Naive thymus-derived CD4-positive, alpha-beta T cell (primary cell): ENCODE measurements at regions not wholly inside any gene's neighbourhood (a gene's known extent, or its start where the extent isn't known, plus 50 kb on each side); places are given as distances from the start of the nearest gene placed in this dataset.

ENCODE experiments used
- ATAC-seq: fragments of 150-1000 bp; cut with Tn5 transposase; 2 replicates; pipeline ENCODE4 v1.10.0; 2021; ENCODE audit warnings: mild to moderate bottlenecking, moderate library complexity
- CTCF ChIA-PET: fragments of 350-600 bp; sonication (Branson Sonifier 250); formaldehyde crosslinking; loops from one replicate; lab custom pipeline; 2021; ENCODE audit warnings: antibody characterized with exemption; lab: Charles Lee
- POLR2A ChIA-PET: fragments of 350-600 bp; sonication (Branson Sonifier 250); formaldehyde crosslinking; loops from one replicate; lab custom pipeline; 2021; ENCODE audit warnings: antibody characterized with exemption, inconsistent platforms; lab: Charles Lee
- DNase-seq, 9 donors: peaks; one replicate each; pipeline versions ENCODE4 v3.0.0 to v3.0.0-alpha.2; 2020 to 2022; ENCODE audit warnings: mixed read lengths in 1 of 9
- H3K27ac ChIP-seq: one replicate; pipeline ENCODE4 v1.7.0; 2013; ENCODE audit warnings: mild to moderate bottlenecking, low read depth, low read length, moderate library complexity
- H3K27me3 ChIP-seq, 2 donors: one replicate each; pipeline ENCODE4 v1.7.0; 2013; ENCODE audit warnings: low read length in 2 of 2, mild to moderate bottlenecking in 2 of 2, moderate library complexity in 2 of 2; ENCODE audit not compliant: control insufficient read depth in 2 of 2, insufficient read depth in 2 of 2
- H3K36me3 ChIP-seq, 3 experiments: 1 replicate in 2 of 3; 2 replicates in 1 of 3; pipeline ENCODE4 v1.7.0; 2013; ENCODE audit warnings: low read length in 3 of 3, mild to moderate bottlenecking in 3 of 3, moderate library complexity in 1 of 3; ENCODE audit not compliant: insufficient read depth in 3 of 3, control insufficient read depth in 2 of 3
- H3K4me1 ChIP-seq, 2 donors: one replicate each; pipeline ENCODE4 v1.7.0; 2013; ENCODE audit warnings: low read length in 2 of 2, mild to moderate bottlenecking in 2 of 2, moderate library complexity in 1 of 2; ENCODE audit not compliant: control insufficient read depth in 2 of 2, insufficient read depth in 2 of 2
- H3K4me3 ChIP-seq: 2 replicates; pipeline ENCODE4 v1.7.0; 2013; ENCODE audit warnings: mild to moderate bottlenecking, low read length
- H3K9me3 ChIP-seq, 3 experiments: 1 replicate in 2 of 3; 2 replicates in 1 of 3; pipeline ENCODE4 v1.7.0; 2013; ENCODE audit warnings: low read length in 3 of 3; ENCODE audit not compliant: control insufficient read depth in 2 of 3
- H3K27ac Mint-ChIP-seq, 9 donors: one replicate each; pipeline ENCODE4 v1.8.0; 2020 to 2022; ENCODE audit warnings: mixed read lengths in 9 of 9, mild to moderate bottlenecking in 8 of 9, moderate library complexity in 5 of 9, inconsistent platforms in 2 of 9
- H3K27me3 Mint-ChIP-seq, 5 donors: one replicate each; pipeline ENCODE4 v1.8.0; 2021 to 2022; ENCODE audit warnings: mixed read lengths in 5 of 5, mild to moderate bottlenecking in 1 of 5
- H3K36me3 Mint-ChIP-seq, 5 donors: one replicate each; pipeline ENCODE4 v1.8.0; 2020 to 2022; ENCODE audit warnings: mixed read lengths in 5 of 5, mild to moderate bottlenecking in 3 of 5, inconsistent platforms in 1 of 5
- H3K4me1 Mint-ChIP-seq, 7 donors: one replicate each; pipeline ENCODE4 v1.8.0; 2020 to 2022; ENCODE audit warnings: mixed read lengths in 7 of 7, mild to moderate bottlenecking in 3 of 7, inconsistent platforms in 1 of 7
- H3K4me3 Mint-ChIP-seq, 10 donors: one replicate each; pipeline ENCODE4 v1.8.0; 2020 to 2022; ENCODE audit warnings: mild to moderate bottlenecking in 10 of 10, mixed read lengths in 10 of 10, moderate library complexity in 6 of 10, inconsistent platforms in 2 of 10
- H3K9me3 Mint-ChIP-seq, 11 donors: one replicate each; pipeline ENCODE4 v1.8.0; 2020 to 2022; ENCODE audit warnings: mixed read lengths in 11 of 11, mild to moderate bottlenecking in 4 of 11, inconsistent platforms in 1 of 11, moderate library complexity in 1 of 11
- intact Hi-C, 2 donors: fragments of 100-400 bp; cut with micrococcal nuclease; formaldehyde crosslinking; loops; one replicate each; pipeline ENCODE4 v1.15.1; 2023

- no peak for ATAC-seq
- intact Hi-C loops = no loop called here
- Mint-ChIP-seq H3K36me3 (no peaks in the 10 kb centered on the region), H3K4me1 (no peaks in the 10 kb centered on the region), H3K27me3 (peaks cover 0 to 5% (median 0%) of the 10 kb centered on the region in 5 donors), H3K9me3 (peaks cover 0 to 2% (median 0%) of the 10 kb centered on the region in 11 donors), H3K27ac (no peak overlapping the region), H3K4me3 (no peak overlapping the region)
- Histone ChIP-seq H3K27me3 (no peaks in the 10 kb centered on the region), H3K36me3 (no peaks in the 10 kb centered on the region), H3K4me1 (no peaks in the 10 kb centered on the region), H3K9me3 (no peaks in the 10 kb centered on the region), H3K4me3 (no peak overlapping the region), H3K27ac (no peak overlapping the region)
- no peak for DNase-seq
- ChIA-PET POLR2A (no interaction called here), CTCF (no interaction called here)
Measured at GRCh38 chr18:67682516-67682915, 166.0 kb upstream of the DSEL start.

DNA sequence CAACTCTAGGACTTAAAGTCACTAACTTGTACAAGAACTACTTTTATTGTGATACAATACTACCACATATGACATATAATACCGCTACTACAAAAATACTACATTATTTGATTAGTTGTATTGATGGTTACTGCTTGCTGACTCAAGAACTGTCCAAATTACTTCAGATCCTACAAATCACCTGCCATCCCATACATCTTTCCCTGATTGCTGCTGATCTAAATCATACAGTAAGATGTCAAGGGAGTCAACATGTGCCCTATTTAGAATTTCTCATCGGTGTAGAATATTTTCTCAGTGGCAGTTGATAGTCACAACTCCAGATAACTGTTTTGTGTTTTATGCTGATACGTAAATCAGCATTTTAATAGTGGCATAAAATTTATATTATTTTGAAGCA lies 161.0 kb upstream of the DSEL start:
- intact Hi-C loops = no loop called here
- no peak overlapping the region for H3K27ac Mint-ChIP-seq
- no peak for ATAC-seq

GRCh38 chr18:67672716-67673115 lies 156.2 kb upstream of the DSEL start:
- H3K9me3 Mint-ChIP-seq = peaks cover 0 to 2% (median 0%) of the 10 kb centered on the region in 11 donors
- peaks cover 0 to 6% (median 4%) of the 10 kb centered on the region in 5 donors for H3K27me3 Mint-ChIP-seq
- no peaks in the 10 kb centered on the region for H3K27me3 ChIP-seq

More for the DNA sequence above, 161.0 kb upstream of the DSEL start:
- no peak for DNase-seq
- H3K4me3 Mint-ChIP-seq = no peak overlapping the region
- no peaks in the 10 kb centered on the region for H3K27me3 ChIP-seq
- H3K4me1 ChIP-seq = no peaks in the 10 kb centered on the region
- H3K9me3 ChIP-seq = no peaks in the 10 kb centered on the region
- H3K36me3 Mint-ChIP-seq = no peaks in the 10 kb centered on the region
- H3K36me3 ChIP-seq = no peaks in the 10 kb centered on the region
- H3K27me3 Mint-ChIP-seq = peaks cover 0 to 11% (median 4%) of the 10 kb centered on the region in 5 donors
- POLR2A ChIA-PET = no interaction called here
- peaks cover 0 to 2% (median 0%) of the 10 kb centered on the region in 11 donors for H3K9me3 Mint-ChIP-seq
- H3K27ac ChIP-seq = no peak overlapping the region
- H3K4me3 ChIP-seq = no peak overlapping the region
- CTCF ChIA-PET = no interaction called here
- no peaks in the 10 kb centered on the region for H3K4me1 Mint-ChIP-seq

DNA sequence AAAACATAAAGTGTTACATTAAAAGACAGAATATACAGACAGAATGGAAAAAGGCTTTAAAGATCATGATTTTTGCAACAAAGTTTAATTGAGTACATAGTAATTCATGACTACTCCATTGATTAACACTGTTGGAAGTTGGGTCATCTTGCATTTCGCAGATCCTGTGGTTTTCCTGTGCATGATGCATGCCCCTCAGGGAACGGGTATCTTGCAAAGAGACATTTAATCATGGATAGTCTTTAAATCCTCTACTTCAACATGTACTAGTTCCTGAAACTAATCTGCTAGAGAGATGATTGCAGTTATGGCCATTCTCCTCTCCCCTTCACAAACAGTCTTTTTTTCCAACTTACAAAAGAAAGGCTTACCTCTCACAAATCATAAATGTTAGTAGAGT lies 155.6 kb upstream of the DSEL start:
- peaks cover 0 to 2% (median 0%) of the 10 kb centered on the region in 11 donors for H3K9me3 Mint-ChIP-seq
- POLR2A ChIA-PET = no interaction called here

More at GRCh38 chr18:67672716-67673115, 156.2 kb upstream of the DSEL start:
- no peaks in the 10 kb centered on the region for H3K9me3 ChIP-seq
- no peak overlapping the region for H3K27ac ChIP-seq
- no peaks in the 10 kb centered on the region for H3K36me3 ChIP-seq
- H3K4me3 Mint-ChIP-seq = no peak overlapping the region
- H3K36me3 Mint-ChIP-seq = no peaks in the 10 kb centered on the region
- no peak overlapping the region for H3K27ac Mint-ChIP-seq
- CTCF ChIA-PET = no interaction called here
- H3K4me1 ChIP-seq = no peaks in the 10 kb centered on the region
- H3K4me3 ChIP-seq = no peak overlapping the region
- no peak for DNase-seq
- POLR2A ChIA-PET = no interaction called here
- ATAC-seq = no peak
- intact Hi-C loops = no loop called here
- H3K4me1 Mint-ChIP-seq = no peaks in the 10 kb centered on the region

DNA sequence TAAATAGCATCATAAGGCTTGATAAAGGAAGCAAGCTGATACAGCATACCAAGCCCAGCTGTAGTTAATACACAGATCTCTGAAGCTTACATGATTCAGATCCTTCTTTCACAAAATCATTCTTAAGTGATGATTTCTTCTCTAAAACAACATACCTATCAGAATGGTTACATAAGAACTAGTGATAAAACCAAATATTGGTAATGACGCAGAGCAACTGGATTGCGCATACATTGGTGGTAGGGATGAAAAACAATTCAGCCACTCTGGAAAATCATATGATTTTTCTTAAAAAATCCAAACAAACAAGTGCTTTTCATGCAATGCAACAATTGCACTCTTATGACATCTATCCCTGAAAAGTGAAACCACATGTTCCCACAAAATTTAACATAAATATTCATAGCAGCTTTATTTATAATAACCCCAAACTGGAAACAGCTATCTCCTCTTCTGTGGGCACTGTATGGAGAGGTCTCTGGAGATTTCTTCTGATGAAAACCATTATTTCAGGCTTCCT lies 153.6 kb upstream of the DSEL start:
- no peak for ATAC-seq
- CTCF ChIA-PET = no interaction called here

More for the DNA sequence above, 155.6 kb upstream of the DSEL start:
- Mint-ChIP-seq H3K4me3 (no peak overlapping the region), H3K4me1 (no peaks in the 10 kb centered on the region), H3K36me3 (no peaks in the 10 kb centered on the region), H3K27me3 (peaks cover 0 to 6% (median 4%) of the 10 kb centered on the region in 5 donors), H3K27ac (no peak overlapping the region)
- intact Hi-C loops = no loop called here
- Histone ChIP-seq H3K4me3 (no peak overlapping the region), H3K4me1 (no peaks in the 10 kb centered on the region), H3K36me3 (no peaks in the 10 kb centered on the region), H3K9me3 (no peaks in the 10 kb centered on the region), H3K27ac (no peak overlapping the region), H3K27me3 (no peaks in the 10 kb centered on the region)
- ATAC-seq = no peak
- DNase-seq = no peak
- CTCF ChIA-PET = no interaction called here

GRCh38 chr18:67665266-67665665 lies 148.7 kb upstream of the DSEL start:
- Mint-ChIP-seq H3K27me3 (peaks cover 0 to 4% (median 0%) of the 10 kb centered on the region in 5 donors), H3K36me3 (no peaks in the 10 kb centered on the region), H3K4me3 (no peak overlapping the region), H3K4me1 (no peaks in the 10 kb centered on the region), H3K9me3 (peaks cover 0 to 1% (median 0%) of the 10 kb centered on the region in 11 donors), H3K27ac (no peak overlapping the region)
- no peaks in the 10 kb centered on the region for H3K36me3 ChIP-seq
- no peak overlapping the region for H3K4me3 ChIP-seq
- ChIA-PET POLR2A (no interaction called here), CTCF (no interaction called here)
- no peaks in the 10 kb centered on the region for H3K27me3 ChIP-seq
- no peak for ATAC-seq
- no peaks in the 10 kb centered on the region for H3K4me1 ChIP-seq
- DNase-seq = no peak
- intact Hi-C loops = no loop called here
- no peak overlapping the region for H3K27ac ChIP-seq
- no peaks in the 10 kb centered on the region for H3K9me3 ChIP-seq

More for the DNA sequence above, 153.6 kb upstream of the DSEL start:
- no peak overlapping the region for H3K27ac Mint-ChIP-seq
- H3K4me1 Mint-ChIP-seq = no peaks in the 10 kb centered on the region
- H3K4me1 ChIP-seq = no peaks in the 10 kb centered on the region
- no peaks in the 10 kb centered on the region for H3K36me3 Mint-ChIP-seq
- peaks cover 0 to 1% (median 0%) of the 10 kb centered on the region in 11 donors for H3K9me3 Mint-ChIP-seq
- no peaks in the 10 kb centered on the region for H3K36me3 ChIP-seq
- POLR2A ChIA-PET = interaction anchor here (0.6 kb wide), 1 partner anchor 556 kb away, joined by 3 read pairs; no protein-coding TSS in a partner anchor
- H3K9me3 ChIP-seq = no peaks in the 10 kb centered on the region
- intact Hi-C loops = no loop called here
- DNase-seq = no peak
- H3K27ac ChIP-seq = no peak overlapping the region
- no peak overlapping the region for H3K4me3 Mint-ChIP-seq
- no peak overlapping the region for H3K4me3 ChIP-seq
- peaks cover 0 to 4% (median 2%) of the 10 kb centered on the region in 5 donors for H3K27me3 Mint-ChIP-seq
- H3K27me3 ChIP-seq = no peaks in the 10 kb centered on the region

DNA sequence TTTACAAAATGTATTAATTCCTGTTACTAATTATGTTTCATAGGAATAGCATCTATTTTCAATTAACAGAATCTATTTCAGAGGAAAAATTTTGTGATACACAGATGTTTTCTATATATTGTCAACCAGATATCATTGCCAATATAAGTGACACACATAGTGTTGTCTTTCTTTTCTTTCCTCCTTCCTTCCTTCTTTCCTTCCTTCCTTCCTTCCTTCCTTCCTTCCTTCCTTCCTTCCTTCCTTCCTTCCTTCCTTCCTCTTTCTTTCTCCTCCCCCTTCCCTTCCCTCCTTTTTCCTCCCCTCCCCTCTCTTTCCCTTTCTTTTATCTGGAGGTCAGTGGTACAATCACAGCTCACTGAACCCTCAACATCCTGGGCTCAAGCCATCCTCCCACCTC lies 146.5 kb upstream of the DSEL start:
- H3K36me3 Mint-ChIP-seq = no peaks in the 10 kb centered on the region
- intact Hi-C loops = no loop called here
- no peaks in the 10 kb centered on the region for H3K4me1 Mint-ChIP-seq
- peaks cover 0 to 14% (median 5%) of the 10 kb centered on the region in 5 donors for H3K27me3 Mint-ChIP-seq
- Histone ChIP-seq H3K36me3 (no peaks in the 10 kb centered on the region), H3K27ac (no peak overlapping the region), H3K4me3 (no peak overlapping the region), H3K4me1 (no peaks in the 10 kb centered on the region), H3K9me3 (no peaks in the 10 kb centered on the region), H3K27me3 (no peaks in the 10 kb centered on the region)
- H3K4me3 Mint-ChIP-seq = no peak overlapping the region
- peaks cover 0 to 5% (median 0%) of the 10 kb centered on the region in 11 donors for H3K9me3 Mint-ChIP-seq
- POLR2A ChIA-PET = no interaction called here
- no peak for ATAC-seq
- no peak overlapping the region for H3K27ac Mint-ChIP-seq
- CTCF ChIA-PET = no interaction called here
- DNase-seq = no peak
